Activated T-helper 9 cell treated with anti-CD3 and anti-CD28 coated beads, Interleukin-2, amount 50 U/mL, for 16 hours (primary cell): ENCODE measurements at regions not wholly inside any gene's neighbourhood (a gene's known extent, or its start where the extent isn't known, plus 50 kb on each side); places are given as distances from the start of the nearest gene placed in this dataset.
"Not testable (repeated sequence)": the region's sequence is repeated elsewhere in the genome, so short reads cannot be mapped to it uniquely, and the experiment has no call there.

Source experiments
- DNase-seq: peaks from one replicate; pipeline ENCODE4 v3.0.0-alpha.2; 2020; ENCODE audit warnings: low read depth

DNA sequence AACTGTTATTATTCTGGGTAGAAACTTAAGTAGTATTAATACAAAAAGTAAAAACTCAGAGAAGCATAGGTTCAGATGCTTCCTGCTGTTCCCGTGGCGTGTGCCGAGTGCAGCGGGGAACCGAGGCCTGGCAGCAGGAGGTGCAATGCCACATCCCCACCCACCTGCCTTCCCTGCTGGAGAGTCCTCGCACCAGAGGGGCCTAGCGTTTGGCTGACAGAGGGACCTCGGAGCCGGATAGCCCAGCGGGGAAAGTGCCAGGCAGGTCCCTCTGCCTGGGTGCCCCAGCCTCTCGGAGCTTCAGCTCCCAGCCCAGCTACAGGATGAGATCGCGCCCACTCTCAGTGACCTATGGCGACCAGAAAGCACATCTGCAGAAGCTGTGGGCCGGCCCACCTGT, 169.6 kb upstream of the GSE1 start:
- no peak for DNase-seq

DNA sequence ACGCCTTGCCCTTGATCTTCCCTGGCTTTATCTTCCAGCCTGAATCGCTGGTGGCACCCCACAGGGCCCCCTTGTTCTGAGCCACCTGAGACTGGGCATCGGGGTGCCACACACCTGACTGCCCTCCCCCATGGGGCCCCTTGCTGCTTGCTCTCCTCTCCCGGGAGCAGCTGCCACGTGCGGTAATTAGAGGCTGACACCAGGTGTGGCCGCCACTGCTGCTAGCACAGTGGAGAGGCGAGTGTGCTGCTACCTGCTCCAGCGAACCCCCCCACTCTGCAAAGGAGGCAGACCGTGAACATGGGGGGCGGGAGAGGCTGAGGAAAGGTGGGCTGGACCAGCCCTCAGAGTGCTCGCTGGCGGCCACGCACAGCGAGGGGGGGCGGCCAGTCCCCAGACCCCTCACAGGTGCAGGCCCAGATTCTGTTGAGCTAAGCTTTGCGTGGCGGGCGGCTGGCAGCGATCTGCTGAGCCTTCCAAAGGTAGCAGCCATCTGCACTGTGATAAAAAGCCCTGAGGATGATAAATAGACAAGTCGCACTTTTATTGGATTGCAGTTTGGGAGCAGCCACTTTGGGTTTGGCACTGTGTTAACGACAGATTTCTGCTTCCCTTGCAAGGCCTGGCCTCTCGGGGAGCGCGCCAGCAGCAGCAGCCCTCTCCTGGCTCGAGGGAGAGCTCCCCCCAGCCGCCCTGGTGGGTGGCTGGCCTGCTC, 167.9 kb upstream of the GSE1 start:
- no peak for DNase-seq

DNA sequence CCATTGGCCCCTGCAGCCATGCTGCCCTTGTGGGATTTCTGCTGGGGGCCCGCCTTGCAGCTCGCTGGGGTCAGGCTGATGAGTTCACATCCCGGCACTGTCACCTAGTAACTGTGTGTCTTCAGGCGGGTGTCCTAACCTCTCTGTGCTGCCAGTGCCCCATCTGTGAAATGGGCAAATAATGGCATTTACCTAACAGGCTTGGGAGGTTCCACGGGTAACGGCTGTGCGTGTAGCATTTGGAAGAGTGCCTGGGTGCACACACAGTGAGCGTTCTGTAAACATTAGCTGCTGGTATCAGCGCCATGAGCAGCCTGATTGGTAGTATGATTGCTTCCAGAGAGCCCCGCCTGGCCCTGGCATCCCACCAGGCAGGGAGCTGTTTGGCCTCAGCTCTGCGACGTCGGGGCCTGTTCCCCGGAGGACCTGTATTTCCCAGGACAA, 167.3 kb upstream of the GSE1 start:
- DNase-seq = no peak

DNA sequence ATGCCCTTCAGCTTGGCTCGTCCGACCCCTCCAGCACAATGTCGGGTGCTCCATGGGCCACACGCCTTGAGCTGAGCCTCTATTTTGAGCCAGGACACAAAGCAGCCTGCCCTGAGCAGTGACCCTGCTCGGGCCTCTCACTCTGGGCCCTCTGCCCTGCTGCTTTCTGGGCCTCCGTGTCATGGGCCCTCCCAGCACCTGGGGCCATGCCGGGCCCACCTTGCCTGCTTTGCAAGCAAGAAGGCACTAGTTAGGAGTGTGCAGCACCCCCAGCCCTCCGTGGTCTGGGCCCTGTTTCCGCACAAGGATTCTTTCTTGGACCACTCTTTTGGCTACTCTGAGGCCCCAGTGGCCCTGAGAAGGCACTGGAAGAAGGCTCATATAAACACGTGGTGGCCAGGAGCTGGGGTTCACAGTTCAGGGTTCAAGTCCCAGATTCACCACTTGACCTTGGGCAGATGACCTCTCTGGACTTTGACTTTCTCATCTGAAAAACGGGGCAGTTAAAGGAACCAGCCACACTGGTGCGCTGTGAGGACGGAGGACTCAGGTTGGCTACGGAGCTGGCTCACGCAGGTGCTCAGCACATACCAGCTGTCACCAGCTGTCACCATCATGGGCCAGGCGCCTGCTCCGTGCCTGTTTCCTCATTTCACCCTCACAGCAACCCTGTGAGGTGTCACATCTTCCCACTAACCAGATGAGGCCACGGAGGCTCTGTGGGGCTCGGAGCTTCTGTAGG, 166.0 kb upstream of the GSE1 start:
- DNase-seq = no peak

DNA sequence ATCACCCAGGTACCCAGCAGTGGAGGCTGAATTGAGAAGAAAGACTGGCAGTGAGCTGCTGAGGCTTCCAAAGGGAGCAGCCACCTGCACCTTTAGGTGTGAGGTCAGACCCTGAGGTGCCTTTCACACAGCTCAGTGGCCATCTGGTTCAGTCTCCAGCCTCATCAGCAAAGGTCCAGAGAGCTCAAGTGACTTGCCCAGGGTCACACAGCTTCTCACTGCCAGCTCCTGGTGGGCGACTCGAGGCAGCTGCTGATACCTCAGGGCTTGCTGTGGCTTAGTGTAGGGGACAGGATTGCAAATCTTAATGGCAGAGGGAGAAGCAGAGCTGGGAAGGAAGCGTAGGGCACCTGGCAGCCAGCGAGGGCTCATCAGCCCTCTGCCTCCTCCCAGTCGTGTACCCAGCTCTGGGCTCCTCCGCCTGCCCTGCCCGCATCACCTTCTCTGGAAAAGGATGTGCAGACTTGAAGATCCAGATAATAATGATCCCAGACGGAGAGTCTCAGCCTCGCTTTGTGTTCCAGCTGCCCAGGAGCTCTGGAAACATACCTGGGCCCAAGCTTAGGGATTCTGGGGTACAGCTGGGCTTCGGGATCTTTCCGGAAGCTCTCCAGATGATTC, 165.3 kb upstream of the GSE1 start:
- no peak for DNase-seq

DNA sequence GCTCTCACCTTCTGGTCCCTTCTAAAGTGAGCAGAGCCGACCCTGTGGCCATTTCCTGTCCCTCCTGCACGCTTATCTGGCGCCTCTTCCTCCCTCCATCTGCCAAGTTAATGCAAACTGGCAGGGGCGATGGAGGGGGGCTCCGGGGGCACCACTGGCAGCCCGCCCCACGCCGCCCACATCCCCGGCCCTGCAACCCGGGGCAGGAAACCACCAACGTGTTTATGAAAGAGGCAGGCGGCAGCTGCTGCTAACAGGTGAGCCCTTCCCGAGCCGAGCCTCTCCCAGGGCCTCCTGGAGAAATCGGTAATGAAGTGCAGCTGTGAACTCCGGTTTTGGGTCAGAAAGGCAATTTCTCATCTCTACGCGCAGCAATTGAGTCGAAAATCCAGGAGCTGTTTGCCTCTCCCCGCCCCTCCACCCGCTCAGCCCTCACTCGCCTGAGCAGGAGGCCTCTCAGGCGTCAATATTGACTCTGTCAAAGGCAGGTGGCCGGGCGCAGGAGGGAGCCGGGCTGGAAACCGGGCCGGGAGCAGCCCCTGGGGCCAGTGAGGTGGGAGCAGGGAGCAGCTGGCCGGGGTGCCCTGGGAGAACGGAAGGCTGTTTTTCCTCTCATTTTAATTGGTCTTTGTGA, 164.4 kb upstream of the GSE1 start:
- no peak for DNase-seq

DNA sequence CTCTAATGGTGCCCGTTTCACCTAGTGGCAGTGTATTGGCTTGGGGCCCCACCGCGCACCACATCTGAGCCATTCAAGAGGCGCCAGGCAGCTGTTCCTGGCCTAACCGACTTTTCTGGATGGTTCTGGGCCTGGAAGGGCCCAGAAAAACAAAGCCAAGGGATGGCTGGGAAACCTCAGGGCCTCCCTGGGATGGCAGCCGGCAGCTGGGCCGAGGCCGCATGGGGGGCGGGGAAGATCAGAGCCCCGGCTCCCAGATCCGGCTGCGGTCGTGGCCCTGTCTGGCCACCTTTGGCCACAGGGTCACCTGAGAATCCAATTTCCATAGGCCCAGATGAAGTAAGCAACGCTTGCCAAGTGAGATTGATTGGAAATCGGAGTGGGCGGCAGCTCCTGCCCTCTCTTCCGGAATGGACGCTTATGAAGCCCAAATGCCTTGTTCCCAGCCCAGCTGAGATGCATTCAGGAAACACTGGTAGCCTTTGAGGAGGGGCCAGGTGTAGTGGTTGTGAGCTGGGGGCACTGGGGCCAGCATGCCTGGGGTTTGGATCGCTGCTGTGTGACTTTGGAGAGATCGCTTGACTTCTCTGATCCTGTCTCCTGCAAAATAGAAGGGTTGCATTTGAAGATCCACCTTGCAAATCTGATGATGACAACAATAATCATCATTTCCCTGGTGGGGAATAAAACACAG, 163.8 kb upstream of the GSE1 start:
- no peak for DNase-seq

DNA sequence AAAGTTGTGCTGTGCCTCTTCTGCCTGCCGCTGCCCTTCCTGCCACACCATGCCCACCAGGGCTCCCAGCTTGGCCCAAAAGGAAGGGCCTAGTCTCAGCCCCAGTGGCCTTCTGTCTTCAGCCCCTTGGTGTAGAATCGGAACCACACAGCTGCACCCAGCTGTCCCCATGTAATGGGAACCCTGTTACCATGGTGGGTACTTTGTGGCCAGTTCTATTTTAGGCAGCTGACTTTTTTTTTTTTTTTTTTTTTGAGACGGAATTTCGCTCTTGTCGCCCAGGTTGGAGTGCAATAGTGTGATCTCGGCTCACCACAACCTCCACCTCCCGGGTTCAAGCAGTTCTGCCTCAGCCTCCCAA, 163.3 kb upstream of the GSE1 start:
- no peak for DNase-seq

DNA sequence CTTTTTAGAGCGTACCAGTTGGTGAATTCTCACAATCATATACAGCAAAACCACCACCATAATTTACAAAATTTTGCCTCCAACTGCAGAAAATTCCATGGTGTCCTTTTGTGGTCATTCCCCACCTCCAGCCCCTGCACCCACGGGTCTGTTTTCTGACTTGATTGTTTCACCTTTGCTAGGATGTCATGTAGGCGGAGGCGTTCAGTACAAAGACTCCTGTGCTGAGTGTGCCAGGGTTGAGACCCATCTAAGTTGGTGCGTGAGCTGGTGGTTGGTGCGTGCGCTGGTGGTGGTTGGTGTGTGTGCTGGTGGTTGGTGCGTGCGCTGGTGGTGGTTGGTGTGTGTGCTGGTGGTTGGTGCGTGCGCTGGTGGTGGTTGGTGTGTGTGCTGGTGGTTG, 162.0 kb upstream of the GSE1 start:
- DNase-seq = not testable (repeated sequence)

DNA sequence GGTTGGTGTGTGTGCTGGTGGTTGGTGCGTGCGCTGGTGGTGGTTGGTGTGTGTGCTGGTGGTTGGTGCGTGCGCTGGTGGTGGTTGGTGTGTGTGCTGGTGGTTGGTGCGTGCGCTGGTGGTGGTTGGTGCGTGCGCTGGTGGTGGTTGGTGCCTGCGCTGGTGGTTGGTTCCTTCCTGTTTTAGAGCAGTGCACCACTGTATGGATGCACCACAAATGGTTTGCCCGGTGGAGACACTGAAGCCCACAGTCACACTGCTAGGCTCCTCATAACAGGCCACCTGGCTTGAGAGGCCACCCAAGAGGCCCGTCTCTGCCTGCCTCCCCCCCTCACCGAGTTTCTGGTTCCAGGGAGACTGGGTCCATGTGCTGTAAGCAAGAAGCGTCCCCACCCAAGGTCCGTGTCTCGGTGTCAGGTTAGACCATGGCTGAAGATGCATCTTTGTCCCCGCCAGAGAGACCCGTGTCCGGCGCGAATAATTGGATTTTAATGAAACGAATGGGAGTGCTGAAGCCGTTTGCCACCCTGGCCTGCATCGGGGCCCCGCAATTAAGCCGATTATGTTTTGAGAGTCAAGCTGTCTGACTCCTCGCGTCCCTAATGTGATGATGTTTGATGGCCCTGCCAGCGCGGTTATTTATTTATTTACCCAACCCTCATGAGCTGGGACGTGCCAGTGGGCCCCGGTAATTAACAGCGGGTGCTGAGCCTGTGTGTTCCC, 161.3 kb upstream of the GSE1 start:
- no peak for DNase-seq

DNA sequence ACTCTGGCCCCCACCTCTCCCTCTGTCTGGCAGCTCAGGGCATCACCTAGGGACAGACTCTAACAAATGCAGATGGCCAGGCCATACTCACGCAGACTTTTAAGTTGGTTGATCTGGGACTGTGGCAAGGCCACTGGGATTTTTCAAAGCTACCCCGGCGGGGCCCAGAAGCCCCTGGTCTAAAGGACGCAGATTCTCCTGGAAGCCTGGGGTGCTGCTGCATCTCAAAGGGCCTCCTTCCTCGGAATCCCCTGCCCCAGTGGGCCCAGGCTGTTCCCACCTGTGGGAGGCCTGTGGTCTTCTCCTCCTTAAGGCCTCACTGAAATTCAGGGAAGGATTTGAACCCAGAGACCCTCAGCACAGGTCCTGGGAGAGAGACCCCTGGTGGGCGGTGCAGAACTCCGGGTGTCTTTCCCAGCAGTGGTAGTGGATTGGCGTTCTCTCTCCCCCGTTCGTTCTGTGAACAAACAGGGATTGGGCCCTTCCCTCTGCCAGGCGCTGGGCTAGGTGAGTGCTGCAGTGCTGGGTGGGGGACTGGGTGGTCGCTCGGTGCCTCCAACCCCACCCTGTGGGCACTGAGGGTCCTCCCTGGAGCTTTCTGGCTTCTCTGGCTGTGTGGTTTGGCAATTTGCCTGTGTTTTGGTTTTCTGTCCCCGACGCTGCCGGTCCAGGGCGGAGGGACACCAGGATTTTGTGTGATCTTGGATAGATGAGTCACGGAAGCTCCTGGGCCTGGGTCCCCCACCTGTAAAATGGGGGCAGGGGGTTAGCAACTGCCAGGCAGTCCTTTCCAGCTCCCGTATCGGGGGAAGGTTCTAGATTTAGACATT, 160.5 kb upstream of the GSE1 start:
- DNase-seq = no peak

DNA sequence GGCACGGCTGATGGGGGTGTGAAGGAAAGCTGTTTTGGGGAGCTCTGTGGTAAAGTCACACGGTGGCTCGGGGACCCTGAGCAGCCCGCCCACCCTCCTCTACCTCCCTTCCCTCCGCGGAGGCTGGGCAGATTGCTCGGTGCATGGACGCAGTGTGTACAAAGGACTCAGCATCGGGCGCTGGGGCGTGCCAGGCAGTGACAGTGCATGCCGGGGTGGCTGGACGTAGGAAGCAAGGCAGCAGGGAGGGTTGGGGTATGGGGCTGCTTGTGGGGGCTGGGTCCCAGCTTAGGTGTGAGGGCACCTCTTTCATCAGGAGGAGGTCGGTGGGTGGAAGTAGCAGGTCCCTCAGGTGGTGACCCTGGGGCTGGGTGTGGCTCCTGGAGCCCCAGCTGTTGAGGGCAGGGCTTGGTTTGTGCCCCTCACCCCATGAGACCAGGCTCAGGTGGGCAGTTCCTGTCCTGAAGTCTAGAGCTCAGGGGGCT, 159.9 kb upstream of the GSE1 start:
- DNase-seq = no peak

DNA sequence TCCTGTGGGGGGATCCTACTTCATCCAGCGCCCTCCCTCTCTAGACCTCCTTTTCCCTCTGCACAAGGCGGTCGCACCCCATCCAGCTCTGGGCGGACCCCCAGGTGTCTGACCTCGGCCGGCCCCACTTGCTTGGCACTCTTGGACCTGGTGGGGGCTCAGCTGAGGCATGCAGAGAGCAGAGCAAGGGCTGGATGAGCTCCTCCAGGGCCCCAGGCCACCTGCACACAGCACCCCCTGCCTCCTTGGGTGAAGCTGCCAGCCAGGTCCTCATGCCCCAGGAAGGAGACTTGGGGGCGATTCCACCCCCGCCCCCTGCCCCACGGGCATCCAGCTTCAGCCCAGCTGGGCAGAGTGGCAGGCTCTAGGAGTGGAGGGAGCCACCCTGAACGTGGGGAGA, 159.4 kb upstream of the GSE1 start:
- no peak for DNase-seq

DNA sequence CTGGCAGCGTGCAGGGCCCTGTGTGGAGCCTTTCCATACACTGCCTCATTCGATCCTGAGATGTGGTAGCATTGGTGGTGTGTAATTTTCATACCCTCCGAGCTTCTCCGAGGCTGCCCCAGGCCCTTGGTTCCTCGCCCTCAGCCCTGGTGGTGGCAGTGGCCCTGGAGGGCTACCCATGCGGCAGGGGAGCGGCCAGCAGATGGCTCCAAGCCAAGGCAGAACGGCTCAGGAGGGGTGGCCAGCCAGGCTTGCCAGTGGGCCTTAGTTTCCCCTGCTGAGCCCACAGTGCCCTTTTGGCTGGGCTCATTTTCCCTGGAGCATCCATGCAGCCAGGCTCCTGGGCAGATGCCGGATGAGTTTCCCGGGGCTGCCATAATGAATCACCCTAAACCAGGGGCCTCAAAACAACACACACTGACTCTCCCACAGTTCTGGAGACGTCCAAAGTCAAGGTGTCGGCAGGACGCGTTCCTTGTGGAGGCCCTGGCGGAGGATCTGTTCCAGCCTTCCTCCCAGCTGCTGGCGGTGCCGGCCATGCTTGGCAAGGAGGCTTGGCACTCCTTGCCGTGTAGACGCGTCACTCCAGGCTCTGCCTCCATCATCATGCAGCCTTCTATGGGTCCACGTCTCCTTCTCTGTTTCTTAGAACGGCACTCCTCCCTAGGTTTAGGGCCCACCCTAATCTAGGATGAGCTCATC, 158.8 kb upstream of the GSE1 start:
- DNase-seq = no peak

DNA sequence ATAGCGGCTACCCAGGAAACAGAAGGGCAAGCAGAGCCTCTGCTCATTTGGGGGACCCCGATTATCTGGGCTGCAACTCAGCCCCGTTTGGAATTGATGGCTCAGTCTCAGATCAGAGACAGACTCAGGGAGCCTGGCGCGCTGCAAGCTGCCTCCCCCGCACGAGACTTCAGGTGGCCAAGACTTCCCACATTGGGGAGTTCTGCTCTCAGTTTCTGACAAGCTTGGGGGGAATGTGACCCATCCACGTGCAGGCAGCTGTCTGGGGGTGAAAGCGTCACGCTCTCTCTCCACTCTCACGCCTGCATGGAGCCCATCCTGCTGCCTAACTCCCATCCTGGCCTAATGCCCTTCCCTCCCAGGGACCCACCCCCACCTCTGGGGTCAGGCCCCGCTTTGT, 157.6 kb upstream of the GSE1 start:
- DNase-seq = no peak

DNA sequence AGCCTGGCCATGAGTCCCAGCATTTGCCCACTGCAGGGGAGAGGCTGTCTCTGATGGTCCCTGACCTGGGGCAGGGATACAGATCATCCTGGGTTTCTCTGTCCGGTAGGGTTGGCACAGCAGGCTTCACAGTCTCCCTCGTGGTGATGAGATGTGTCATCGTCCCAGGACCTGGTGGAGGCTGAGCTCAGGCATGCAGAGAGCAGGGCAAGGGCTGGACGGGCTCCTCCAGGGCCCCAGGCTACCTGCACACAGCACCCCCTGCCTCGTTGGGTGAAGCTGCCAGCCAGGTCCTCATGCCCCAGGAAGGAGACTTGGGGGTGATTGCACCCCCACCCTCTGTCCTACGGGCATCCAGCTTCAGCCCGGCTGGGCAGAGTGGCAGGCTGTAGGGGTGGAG, 155.8 kb upstream of the GSE1 start:
- no peak for DNase-seq

DNA sequence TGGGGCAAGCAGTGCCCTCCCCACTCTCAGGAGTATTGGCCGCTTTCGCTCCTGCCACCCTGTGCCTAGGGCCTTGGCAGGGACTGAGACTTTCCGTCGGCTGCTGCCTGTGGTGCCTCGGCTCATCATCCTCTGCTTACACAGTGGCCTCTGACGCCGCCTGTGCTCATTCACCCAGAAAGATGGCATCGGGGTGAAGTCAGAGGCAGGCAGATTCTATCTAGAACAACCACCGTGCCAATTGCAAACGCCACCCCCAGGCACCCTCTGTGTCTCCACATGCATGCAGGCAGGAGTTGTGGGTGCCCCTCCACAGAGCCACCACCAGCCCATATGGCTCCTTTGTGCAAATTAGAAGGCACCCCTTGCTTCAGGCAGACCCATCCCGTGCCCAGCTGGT, 154.2 kb upstream of the GSE1 start:
- no peak for DNase-seq

DNA sequence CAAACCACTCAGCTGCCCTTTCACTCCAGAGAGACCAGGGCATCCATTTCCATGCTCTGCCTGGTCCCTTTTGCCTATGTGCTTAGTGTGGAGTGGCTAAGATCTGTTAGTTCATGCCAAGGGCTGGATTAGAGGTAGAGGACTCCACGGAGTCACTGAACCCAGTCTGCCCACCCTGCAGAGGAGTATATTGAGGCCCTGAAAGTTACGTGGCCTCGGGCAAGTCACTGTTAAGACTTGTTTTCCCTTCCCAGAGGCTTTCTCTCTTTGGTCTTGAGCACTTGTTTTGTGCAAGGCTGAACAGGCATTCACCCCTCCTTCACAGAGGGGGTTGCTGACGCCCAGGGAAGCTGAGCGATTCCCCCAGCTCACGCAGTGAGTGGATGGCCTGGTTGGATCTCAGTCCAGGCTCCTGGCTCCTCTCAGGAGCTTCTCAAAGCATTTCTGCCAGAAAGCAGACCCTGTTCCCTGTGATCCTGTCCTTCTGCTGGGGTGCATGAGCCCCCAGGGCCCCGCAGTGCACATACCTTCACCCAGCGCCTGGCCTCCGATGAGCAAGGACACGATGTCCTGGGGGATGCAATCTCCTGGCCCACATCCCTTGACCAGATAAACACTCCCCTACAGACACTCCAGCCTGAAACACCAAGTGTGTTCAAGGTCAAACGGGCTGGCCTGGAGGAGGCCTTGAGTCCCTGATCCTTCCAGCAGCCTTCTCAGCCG, 153.4 kb upstream of the GSE1 start:
- DNase-seq = no peak
